ENCODE measurements at regions not wholly inside any gene's neighbourhood (a gene's known extent, or its start where the extent isn't known, plus 50 kb on each side); places are given as distances from the start of the nearest gene placed in this dataset.

DNA sequence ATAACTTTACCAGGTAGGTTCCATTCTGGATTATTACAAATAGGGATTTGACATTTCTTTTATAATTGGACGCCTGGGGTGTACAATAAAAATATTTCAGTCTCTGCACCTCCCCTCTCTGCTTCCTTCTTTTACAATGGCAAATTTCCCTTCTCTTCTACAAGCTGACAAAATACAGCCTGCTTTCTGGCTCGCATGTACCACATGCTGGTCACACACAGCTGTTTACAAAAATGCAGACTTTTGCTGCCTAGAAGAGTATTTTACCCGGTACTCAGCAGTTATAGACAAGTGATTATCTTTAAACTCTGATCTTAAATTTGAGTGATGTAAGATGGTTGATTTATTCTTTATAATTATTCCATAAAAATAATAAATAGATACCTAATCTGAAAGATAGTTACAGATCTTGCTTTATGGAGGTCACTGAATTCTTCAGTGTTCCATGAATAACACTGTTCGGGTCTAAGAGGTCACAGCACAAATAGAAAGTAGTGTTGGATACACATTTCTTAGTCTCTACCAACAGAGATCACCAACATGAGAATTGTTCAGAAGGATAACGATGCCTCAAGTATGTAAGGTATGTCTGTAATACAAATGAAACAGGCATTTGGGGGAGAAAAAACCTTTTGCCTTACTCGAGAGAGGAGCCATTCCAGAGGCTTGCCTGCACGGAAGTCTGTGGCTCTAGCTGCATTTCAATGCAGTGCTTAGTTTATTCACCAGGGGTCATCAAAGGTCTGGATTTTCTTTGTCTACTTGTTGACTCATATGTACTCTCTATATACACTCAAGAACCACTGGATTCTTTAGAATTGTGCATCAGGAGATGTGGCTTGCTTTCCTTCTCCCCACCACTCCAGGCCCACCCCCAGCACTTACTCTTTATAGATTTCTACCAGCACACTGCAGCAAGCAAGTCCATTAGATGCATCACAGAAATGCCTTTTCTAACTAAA, 206.6 kb upstream of the RFX3 start:
- peak; percentile 7 to 40 for DNase-seq

DNA sequence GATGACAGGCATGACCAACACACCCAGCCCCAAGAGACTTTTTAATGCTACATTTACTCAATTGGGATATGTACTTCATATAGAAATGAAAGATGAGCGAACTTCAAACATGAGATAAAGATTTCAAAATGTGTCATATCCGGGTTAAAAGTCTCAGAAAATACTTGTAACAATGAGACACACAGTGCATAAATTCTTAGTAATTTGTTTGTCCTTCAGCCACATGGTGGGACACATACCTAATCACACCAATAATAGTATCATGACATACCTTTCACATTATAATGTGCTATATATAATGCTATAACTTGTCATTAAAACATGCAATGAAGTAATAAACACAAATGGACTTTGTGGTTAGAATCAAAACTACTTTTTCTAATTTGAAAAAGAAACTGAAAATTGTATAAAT, 204.7 kb upstream of the RFX3 start:
- no peak for DNase-seq

GRCh38 chr9:3721096-3721495, 195.3 kb upstream of the RFX3 start:
- no peak for DNase-seq

- DNase-seq = no peak
These were observed 193.5 kb upstream of the RFX3 start for GRCh38 chr9:3719286-3719685.

- DNase-seq = no peak
These were observed 190.6 kb upstream of the RFX3 start for GRCh38 chr9:3716415-3716814.

DNA sequence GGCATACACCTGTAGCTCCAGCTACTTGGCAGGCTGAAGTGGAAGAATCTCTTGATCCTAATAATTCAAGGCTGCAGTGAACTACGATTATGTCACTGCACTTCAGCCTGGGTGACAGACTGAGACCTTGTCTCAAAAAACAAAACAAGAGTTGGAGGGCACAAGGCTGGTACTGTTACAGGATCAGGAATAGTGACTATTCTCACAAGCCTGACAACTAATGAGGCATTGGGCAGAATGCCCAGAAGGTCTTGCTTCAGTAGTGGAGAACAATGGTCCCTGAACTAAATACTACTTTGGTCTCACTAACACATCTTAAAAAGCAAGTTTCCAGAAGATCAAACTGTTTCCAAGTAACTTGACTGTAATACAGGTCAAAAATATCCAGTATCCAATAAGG, 182.9 kb upstream of the RFX3 start:
- DNase-seq = no peak

GRCh38 chr9:3704890-3705289, 179.1 kb upstream of the RFX3 start:
- DNase-seq = no peak

- no peak for DNase-seq
These were observed 175.0 kb upstream of the RFX3 start for GRCh38 chr9:3700772-3701171.

DNA sequence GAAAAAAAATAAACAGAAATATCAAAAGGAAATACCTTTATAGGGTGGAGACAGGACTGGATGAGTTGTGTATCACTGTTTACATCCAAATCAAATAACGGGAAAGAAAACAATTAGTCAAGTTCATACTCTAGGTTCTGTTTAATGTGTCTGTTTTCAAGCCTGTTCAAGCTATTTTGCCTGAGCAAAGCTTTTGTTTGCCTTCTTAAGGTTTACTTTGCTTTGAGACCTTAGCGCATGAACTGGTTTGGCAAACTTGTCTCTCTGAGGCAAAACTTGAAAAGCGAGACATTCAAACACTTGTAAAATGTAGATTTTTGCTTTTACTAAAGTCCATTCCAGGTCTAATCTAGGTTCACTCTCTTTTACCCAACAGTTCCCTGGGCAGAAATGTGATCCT, 174.1 kb upstream of the RFX3 start:
- DNase-seq = no peak

DNA sequence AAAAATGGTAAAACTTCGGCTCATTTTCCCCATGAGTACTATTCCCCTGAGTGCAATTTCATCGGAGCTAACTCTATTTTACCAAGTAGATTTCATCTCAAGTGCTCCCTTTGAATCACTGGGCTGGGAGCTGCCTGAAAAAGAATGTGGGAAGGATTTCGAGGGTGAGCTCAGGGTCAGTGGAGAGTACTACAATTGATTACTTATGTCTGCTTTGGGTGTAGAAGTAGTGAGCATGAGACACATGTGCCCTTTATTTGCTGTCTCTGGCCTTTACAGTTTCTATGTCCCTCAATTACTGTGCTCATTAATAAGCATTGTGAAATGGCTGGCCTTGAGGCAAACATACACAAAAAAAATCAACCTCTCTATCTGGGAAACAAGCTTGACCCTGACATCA, 172.7 kb upstream of the RFX3 start:
- no peak for DNase-seq

GRCh38 chr9:3698076-3698475, 172.3 kb upstream of the RFX3 start:
- no peak for DNase-seq

- DNase-seq = no peak
These were observed 170.6 kb upstream of the RFX3 start for GRCh38 chr9:3696368-3696767.

GRCh38 chr9:3692606-3693005, 166.8 kb upstream of the RFX3 start:
- DNase-seq = no peak

DNA sequence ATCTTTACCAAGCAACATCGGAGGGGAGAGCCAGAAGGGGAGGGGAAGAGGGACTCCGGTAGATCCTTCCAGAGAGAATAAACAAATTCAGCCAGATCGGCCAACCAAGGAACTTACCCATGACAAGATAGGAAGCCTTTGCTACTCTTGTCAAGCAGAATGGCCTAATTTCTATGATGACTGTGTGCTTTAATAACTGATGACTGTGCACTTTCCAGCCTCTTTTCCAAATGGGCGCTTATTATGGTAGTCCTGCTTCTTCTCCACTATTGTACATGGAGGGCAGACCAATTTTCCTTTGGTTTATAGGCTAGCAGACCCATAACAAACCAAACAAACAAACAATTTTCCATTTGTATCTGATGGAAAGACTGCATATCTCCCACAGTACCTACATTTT, 163.8 kb upstream of the RFX3 start:
- DNase-seq = no peak

GRCh38 chr9:3687145-3687544, 161.3 kb upstream of the RFX3 start:
- DNase-seq = no peak

DNA sequence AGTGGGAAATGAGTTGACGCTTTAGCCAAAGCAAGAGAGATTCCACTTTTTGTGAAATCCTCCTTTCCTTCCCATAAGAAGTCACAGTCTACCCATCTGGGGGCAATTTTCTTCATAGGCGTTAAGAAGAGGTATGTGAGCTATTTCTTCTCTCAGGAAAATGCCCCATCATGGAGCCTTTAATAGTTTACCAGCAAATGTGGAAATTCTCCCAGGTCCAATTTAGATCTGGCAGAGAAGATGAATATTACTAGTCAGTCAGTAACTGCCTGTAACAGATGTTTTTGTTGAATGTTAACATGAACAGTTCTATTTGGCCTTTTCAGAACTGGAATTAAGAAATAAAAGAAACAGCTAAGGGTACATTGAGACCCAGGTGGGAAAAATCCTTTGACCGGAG, 156.4 kb upstream of the RFX3 start:
- no peak for DNase-seq

DNA sequence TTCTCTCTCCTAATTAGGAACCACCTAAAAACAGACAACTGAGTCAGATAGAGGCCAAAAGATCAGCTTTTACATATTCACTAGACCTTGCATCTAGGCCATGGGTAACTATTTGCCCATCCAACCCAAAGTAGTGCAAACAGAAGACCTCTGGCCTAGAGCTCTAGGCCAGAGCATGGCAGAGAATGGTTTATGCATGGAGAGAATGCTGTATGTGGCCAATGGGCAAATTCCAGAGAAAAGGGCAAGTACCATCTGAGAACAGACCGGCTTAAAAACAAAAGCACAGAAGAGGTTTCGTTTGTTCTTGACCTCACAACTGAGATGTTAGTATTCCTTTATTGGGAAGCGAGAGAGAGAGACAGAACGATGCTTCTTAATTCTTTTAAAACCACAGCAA, 151.7 kb upstream of the RFX3 start:
- no peak for DNase-seq

GRCh38 chr9:3676766-3677165, 151.0 kb upstream of the RFX3 start:
- DNase-seq = no peak

- DNase-seq = no peak
These were observed 150.1 kb upstream of the RFX3 start for GRCh38 chr9:3675946-3676345.

DNA sequence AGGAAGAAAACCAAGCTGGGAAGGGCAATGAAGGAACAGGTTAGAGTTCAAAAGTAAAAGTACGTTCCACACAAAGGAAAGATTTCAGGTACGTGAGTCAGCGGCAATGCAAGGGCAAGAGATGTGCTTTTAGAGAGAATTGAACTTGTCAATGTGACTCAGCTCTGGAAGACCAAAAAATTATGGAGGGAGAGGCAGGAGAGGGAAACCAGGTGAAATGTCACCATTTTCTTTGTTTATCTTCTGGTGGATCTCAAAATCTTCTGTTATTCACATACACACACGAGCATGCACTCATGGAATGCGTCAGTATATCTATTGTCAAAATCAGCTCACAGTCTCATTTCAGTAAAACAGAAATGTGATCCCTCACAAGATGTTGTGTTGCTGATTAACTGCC, 148.8 kb upstream of the RFX3 start:
- no peak for DNase-seq

DNA sequence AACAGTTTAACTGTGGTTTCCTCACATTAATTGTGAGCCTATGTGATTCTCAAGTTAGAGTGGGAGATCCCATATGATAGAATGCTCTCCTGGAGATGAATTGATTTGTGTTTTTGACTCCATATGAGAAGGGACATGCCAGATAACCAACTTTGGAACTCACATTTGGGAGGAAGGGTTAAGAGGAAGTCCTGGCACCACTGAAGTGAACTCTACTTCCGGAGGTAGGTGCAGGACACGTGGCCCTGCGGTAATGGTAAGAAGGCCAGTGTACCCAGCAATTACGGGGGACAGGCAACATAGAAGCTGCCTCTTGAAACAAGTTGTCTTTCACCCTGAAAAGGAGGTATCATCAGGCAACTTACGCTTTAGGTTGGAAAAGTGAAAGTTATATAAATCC, 146.6 kb upstream of the RFX3 start:
- DNase-seq = no peak

DNA sequence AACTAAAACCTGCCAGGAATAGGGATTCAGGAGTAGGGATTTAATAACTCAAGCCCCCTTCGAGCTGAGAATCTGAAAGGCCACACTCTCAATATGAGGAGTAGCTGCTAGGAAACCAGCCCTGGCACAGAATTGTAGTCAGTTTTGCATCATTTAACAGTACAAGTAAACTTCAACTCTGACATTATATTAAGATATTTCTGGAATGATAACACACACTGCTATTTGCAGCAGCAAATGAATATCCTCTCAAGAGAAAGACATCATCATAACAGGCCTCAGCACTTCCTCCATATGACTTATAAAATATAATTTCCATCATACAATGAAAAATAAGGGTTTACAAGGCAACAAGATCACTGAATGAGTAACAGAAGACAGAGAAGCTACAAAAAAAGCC, 138.2 kb upstream of the RFX3 start:
- no peak for DNase-seq

- DNase-seq = no peak
These were observed 136.9 kb upstream of the RFX3 start for GRCh38 chr9:3662671-3663070.

- no peak for DNase-seq
These were observed 135.1 kb upstream of the RFX3 start for GRCh38 chr9:3660936-3661335.

DNA sequence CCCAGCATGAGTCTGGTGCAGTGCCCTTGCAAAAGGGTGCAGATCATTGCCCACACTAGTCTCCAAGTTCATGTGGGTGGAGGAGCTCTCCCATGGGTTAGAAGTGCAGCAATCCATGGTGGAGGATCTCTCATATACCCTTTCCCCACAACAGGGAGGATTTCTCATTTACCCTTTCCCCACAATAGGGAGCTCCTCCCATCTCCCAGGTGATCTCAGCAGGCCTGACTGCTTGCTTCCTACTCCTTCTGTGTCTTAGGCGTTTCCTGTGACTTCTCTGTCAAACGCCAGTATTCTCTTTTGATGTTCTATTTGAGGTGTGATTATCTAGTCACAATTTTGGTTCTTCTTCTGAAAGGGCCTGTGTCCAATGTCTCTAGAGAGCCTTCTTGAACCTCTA, 133.8 kb upstream of the RFX3 start:
- DNase-seq = no peak
